Fibroblast of mammary gland (primary cell): ENCODE measurements at regions not wholly inside any gene's neighbourhood (a gene's known extent, or its start where the extent isn't known, plus 50 kb on each side); places are given as distances from the start of the nearest gene placed in this dataset.

Source experiments
- DNase-seq: peaks from one replicate; pipeline ENCODE4 v3.0.0-alpha.2; 2010; ENCODE audit warnings: low read depth
- H3K4me3 ChIP-seq: 2 replicates; pipeline ENCODE4 v1.5.1; 2011; ENCODE audit warnings: low read depth, mild to moderate bottlenecking, low read length, moderate library complexity; ENCODE audit not compliant: control insufficient read depth
- CTCF ChIP-seq: conservative IDR thresholded peaks from 2 replicates; pipeline ENCODE4 v1.5.1; 2011; ENCODE audit warnings: low read depth, low read length, inconsistent platforms; ENCODE audit not compliant: control insufficient read depth, insufficient read depth

GRCh38 chr2:215652388-215652787 lies 216.5 kb upstream of the FN1 start:
- no peak for TF ChIP-seq CTCF
- peak; percentile 93 for DNase-seq
- no peak overlapping the region for H3K4me3 ChIP-seq

- no peak for DNase-seq
- no peak for TF ChIP-seq CTCF
- no peak overlapping the region for H3K4me3 ChIP-seq
Observed at GRCh38 chr2:215651412-215651811, 215.5 kb upstream of the FN1 start.

GRCh38 chr2:215644233-215644897 lies 208.5 kb upstream of the FN1 start:
- no peak for TF ChIP-seq CTCF
- DNase-seq = no peak
- no peak overlapping the region for H3K4me3 ChIP-seq

GRCh38 chr2:215638687-215639086 lies 202.8 kb upstream of the FN1 start:
- no peak for TF ChIP-seq CTCF

GRCh38 chr2:215637651-215638050 lies 201.8 kb upstream of the FN1 start:
- DNase-seq = no peak
- TF ChIP-seq CTCF = no peak
- no peak overlapping the region for H3K4me3 ChIP-seq

More at GRCh38 chr2:215638687-215639086, 202.8 kb upstream of the FN1 start:
- no peak for DNase-seq
- no peak overlapping the region for H3K4me3 ChIP-seq

GRCh38 chr2:215636816-215637215 lies 200.9 kb upstream of the FN1 start:
- no peak for DNase-seq
- no peak for TF ChIP-seq CTCF

GRCh38 chr2:215635788-215636139 lies 199.9 kb upstream of the FN1 start:
- H3K4me3 ChIP-seq = no peak overlapping the region
- peak; percentile 40 for TF ChIP-seq CTCF
- peak; percentile 83 for DNase-seq

More at GRCh38 chr2:215636816-215637215, 200.9 kb upstream of the FN1 start:
- no peak overlapping the region for H3K4me3 ChIP-seq
